HEK293 (cell line): ENCODE measurements at regions not wholly inside any gene's neighbourhood (a gene's known extent, or its start where the extent isn't known, plus 50 kb on each side); places are given as distances from the start of the nearest gene placed in this dataset.

Experiments
- CTCF ChIA-PET: fragments of 350-600 bp; formaldehyde crosslinking; extraction: SDS; loops from one replicate; lab custom pipeline; 2021; ENCODE audit warnings: antibody characterized with exemption; lab: Yijun Ruan, JAX
- POLR2A ChIA-PET: fragments of 300-600 bp; formaldehyde crosslinking; extraction: SDS; loops from one replicate; lab custom pipeline; 2020; ENCODE audit warnings: antibody characterized with exemption, inconsistent platforms; lab: Yijun Ruan, JAX
- H3K27ac ChIP-seq: fragments of 200-500 bp; sonication (Bioruptor generic); 2 replicates; pipeline ENCODE4 v1.5.1; 2014; ENCODE audit warnings: low read depth, low read length, control low read depth, inconsistent platforms; ENCODE audit errors: extremely low read depth
- H3K36me3 ChIP-seq, 2 experiments: fragments of 200-500 bp in 1 of 2; sonication (Bioruptor generic) in 1 of 2; 1 replicate in 1 of 2; 2 replicates in 1 of 2; pipeline ENCODE4 v1.5.1; 2014 to 2017; ENCODE audit warnings: inconsistent platforms in 2 of 2, low read length in 2 of 2; ENCODE audit not compliant: control insufficient read depth in 2 of 2, insufficient read depth in 1 of 2
- H3K4me1 ChIP-seq: fragments of 200-500 bp; sonication (Bioruptor generic); 2 replicates; pipeline ENCODE4 v1.5.1; 2014; ENCODE audit warnings: mild to moderate bottlenecking, low read length, inconsistent platforms; ENCODE audit not compliant: control insufficient read depth, insufficient read depth
- H3K4me3 ChIP-seq: 2 replicates; pipeline ENCODE4 v1.5.1; 2011; ENCODE audit warnings: low read depth, mild to moderate bottlenecking, control low read depth, low read length, moderate library complexity
- H3K9me3 ChIP-seq: fragments of 200-500 bp; sonication (Bioruptor generic); 2 replicates; pipeline ENCODE4 v1.5.1; 2014; ENCODE audit warnings: low read depth, low read length, inconsistent platforms; ENCODE audit not compliant: control insufficient read depth, insufficient read depth
- EGR2 ChIP-seq: fragments of 450-650 bp; formaldehyde crosslinking; IDR thresholded peaks from 2 replicates; pipeline ENCODE4 v1.5.1; 2016; ENCODE audit warnings: low read depth, missing biosample characterization, missing genetic modification characterization
- HOXC10 ChIP-seq: sonication (generic); formaldehyde crosslinking; IDR thresholded peaks from 2 replicates; pipeline ENCODE4 v1.8.1; 2023; ENCODE audit warnings: mild to moderate bottlenecking, missing genetic modification reagents
- KLF10 ChIP-seq: fragments of 450-650 bp; IDR thresholded peaks from 2 replicates; pipeline ENCODE4 v1.5.1; 2018; ENCODE audit warnings: missing biosample characterization, mild to moderate bottlenecking, missing genetic modification characterization
- KLF7 ChIP-seq: fragments of 450-650 bp; formaldehyde crosslinking; IDR thresholded peaks from 2 replicates; pipeline ENCODE4 v1.5.1; 2016; ENCODE audit warnings: missing biosample characterization, missing genetic modification characterization, borderline replicate concordance
- MEIS1 ChIP-seq: sonication (generic); formaldehyde crosslinking; IDR thresholded peaks from 2 replicates; pipeline ENCODE4 v1.8.1; 2022; ENCODE audit warnings: missing genetic modification reagents, mild to moderate bottlenecking, borderline replicate concordance
- ZFHX2 ChIP-seq: fragments of 450-650 bp; formaldehyde crosslinking; conservative IDR thresholded peaks from 2 replicates; pipeline ENCODE4 v1.5.1; 2016; ENCODE audit warnings: missing biosample characterization, missing genetic modification characterization
- ZNF138 ChIP-seq: fragments of 450-650 bp; formaldehyde crosslinking; IDR thresholded peaks from 2 replicates; pipeline ENCODE4 v1.5.1; 2016; ENCODE audit warnings: missing biosample characterization, missing genetic modification characterization, borderline replicate concordance
- ZNF202 ChIP-seq: fragments of 450-650 bp; formaldehyde crosslinking; IDR thresholded peaks from 2 replicates; pipeline ENCODE4 v1.5.1; 2016; ENCODE audit warnings: missing biosample characterization, missing genetic modification characterization, borderline replicate concordance
- ZNF221 ChIP-seq: fragments of 450-650 bp; formaldehyde crosslinking; IDR thresholded peaks from 2 replicates; pipeline ENCODE4 v1.5.1; 2017; ENCODE audit warnings: missing biosample characterization, missing genetic modification characterization, borderline replicate concordance
- ZNF341 ChIP-seq: fragments of 450-650 bp; formaldehyde crosslinking; IDR thresholded peaks from 2 replicates; pipeline ENCODE4; 2016; ENCODE audit warnings: low read depth, missing biosample characterization, missing genetic modification characterization
- ZNF354C ChIP-seq: fragments of 450-650 bp; formaldehyde crosslinking; IDR thresholded peaks from 2 replicates; pipeline ENCODE4 v1.5.1; 2016; ENCODE audit warnings: missing biosample characterization, missing genetic modification characterization, low read depth, borderline replicate concordance
- ZNF449 ChIP-seq: fragments of 450-650 bp; formaldehyde crosslinking; IDR thresholded peaks from 2 replicates; pipeline ENCODE4 v1.5.1; 2017; ENCODE audit warnings: missing biosample characterization, mild to moderate bottlenecking, missing genetic modification characterization, moderate library complexity
- ZNF488 ChIP-seq: fragments of 450-650 bp; formaldehyde crosslinking; IDR thresholded peaks from 2 replicates; pipeline ENCODE4 v1.5.1; 2016; ENCODE audit warnings: missing biosample characterization, missing genetic modification characterization
- ZNF623 ChIP-seq: fragments of 450-650 bp; formaldehyde crosslinking; IDR thresholded peaks from 2 replicates; pipeline ENCODE4 v1.5.1; 2016; ENCODE audit warnings: missing biosample characterization, missing genetic modification characterization
- ZNF624 ChIP-seq: fragments of 450-650 bp; formaldehyde crosslinking; IDR thresholded peaks from 2 replicates; pipeline ENCODE4 v1.5.1; 2017; ENCODE audit warnings: missing biosample characterization, missing genetic modification characterization
- ZNF654 ChIP-seq: fragments of 450-650 bp; formaldehyde crosslinking; IDR thresholded peaks from 2 replicates; pipeline ENCODE4 v1.5.1; 2016; ENCODE audit warnings: low read depth, missing biosample characterization, missing genetic modification characterization
- ZNF692 ChIP-seq: fragments of 450-650 bp; formaldehyde crosslinking; IDR thresholded peaks from 2 replicates; pipeline ENCODE4 v1.5.1; 2016; ENCODE audit warnings: missing biosample characterization, missing genetic modification characterization

DNA sequence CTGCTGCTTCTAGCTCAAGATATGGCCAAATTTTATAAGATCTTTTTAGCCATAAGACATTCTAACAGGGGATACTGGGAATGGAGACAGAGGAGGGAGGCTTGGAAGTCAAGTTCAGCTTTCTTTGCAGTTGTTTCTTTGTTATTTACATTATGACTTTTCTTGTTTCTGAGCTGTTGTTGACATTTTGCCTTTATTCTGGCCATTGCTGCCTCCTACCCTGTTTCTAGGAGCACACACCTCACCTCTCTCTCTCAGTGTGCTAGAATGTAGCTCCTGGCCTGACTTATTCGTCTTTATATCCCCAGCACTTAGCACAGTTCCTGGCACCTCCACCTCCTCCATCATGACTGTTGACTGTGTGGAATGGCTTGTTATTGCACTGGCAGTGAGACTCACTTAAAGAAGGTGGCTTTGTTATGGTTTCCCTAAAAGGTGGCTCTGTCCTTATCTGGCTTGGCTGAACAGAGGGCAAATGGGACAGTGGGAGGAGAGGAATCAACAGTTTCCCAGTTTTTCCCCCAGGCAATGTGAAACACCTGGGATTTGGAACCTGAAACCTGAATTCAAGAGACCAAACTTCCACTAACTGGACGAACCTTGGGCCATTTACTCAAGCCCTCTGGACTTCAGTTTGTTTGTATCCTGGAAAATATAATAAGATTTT lies 76.1 kb upstream of the PPP2R5A start:
- TF ChIP-seq ZNF202 (tag by site-specific recombination), result no peak
- ChIA-PET CTCF (no interaction called here), POLR2A (no interaction called here)
- no peak overlapping the region for H3K27ac ChIP-seq
- H3K36me3 ChIP-seq, result no peaks in the 10 kb centered on the region
- H3K4me3 ChIP-seq, result no peak overlapping the region
- no peaks in the 10 kb centered on the region for H3K9me3 ChIP-seq
- no peaks in the 10 kb centered on the region for H3K4me1 ChIP-seq

DNA sequence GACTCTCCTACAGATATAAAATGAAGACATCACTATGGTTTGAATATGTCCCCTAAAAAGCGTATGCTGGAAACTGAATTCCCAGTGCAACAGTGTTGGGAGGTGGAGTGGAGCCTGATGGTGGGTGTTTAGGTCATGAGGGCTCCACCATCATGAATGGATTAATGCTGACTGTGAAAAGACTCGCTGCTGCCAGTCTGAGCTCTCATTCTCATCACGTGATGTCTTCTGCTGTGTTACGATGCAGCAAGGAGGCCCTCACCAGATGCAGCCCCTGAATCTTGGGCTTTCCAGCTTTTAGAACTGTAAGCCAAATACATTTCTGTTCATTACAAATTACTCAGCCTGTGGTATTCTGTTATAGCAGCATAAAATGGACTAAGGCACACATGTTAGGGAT lies 73.8 kb upstream of the PPP2R5A start:
- no peak overlapping the region for H3K4me3 ChIP-seq
- H3K27ac ChIP-seq, result no peak overlapping the region
- H3K36me3 ChIP-seq, result no peaks in the 10 kb centered on the region
- TF ChIP-seq ZFHX2 (tag by site-specific recombination), result no peak
- no peak for TF ChIP-seq KLF10 (tag by site-specific recombination)
- no peak for TF ChIP-seq HOXC10 (CRISPR knock-in tag)
- no peak for TF ChIP-seq EGR2 (tag by site-specific recombination)
- TF ChIP-seq ZNF138 (tag by site-specific recombination), result no peak
- no peak for TF ChIP-seq ZNF221 (tag by site-specific recombination)
- TF ChIP-seq ZNF623 (tag by site-specific recombination), result no peak
- no peak for TF ChIP-seq KLF7
- no peak for TF ChIP-seq ZNF624 (tag by site-specific recombination)
- no peak for TF ChIP-seq ZNF354C (tag by site-specific recombination)
- TF ChIP-seq MEIS1 (CRISPR knock-in tag), result no peak
- TF ChIP-seq ZNF449 (tag by site-specific recombination), result no peak
- TF ChIP-seq ZNF341 (tag by site-specific recombination), result no peak
- no peaks in the 10 kb centered on the region for H3K4me1 ChIP-seq
- ChIA-PET CTCF (interaction anchor here (1.2 kb wide), 1 partner anchor 244 kb away, joined by 7 read pairs; no protein-coding TSS in a partner anchor), POLR2A (interaction anchor here (0.7 kb wide), 1 partner anchor 318 kb away, joined by 3 read pairs; no protein-coding TSS in a partner anchor)
- no peaks in the 10 kb centered on the region for H3K9me3 ChIP-seq

DNA sequence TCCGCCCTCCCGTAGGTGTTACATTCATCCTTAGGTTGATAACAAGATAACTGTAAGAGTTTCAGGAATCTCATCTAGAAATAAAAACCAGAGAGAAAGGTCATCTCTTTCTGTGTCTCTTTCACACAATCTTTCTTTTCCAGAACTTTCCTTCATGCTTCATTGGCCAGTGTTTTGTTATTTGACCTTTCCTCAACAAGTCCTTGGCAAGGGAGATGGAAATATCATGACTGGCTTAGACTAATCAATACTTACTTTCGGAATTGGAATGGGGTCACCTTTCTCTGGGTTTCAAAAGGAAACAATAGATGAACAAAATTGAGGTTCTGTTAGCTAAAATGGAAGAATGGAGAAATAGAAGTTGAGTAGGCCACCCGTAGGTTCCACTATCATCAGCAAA lies 72.9 kb upstream of the PPP2R5A start:
- no peaks in the 10 kb centered on the region for H3K4me1 ChIP-seq
- CTCF ChIA-PET, result no interaction called here

More for the DNA sequence above, 72.9 kb upstream of the PPP2R5A start:
- Histone ChIP-seq H3K27ac (no peak overlapping the region), H3K4me3 (no peak overlapping the region), H3K36me3 (no peaks in the 10 kb centered on the region), H3K9me3 (no peaks in the 10 kb centered on the region)
- POLR2A ChIA-PET, result no interaction called here
- TF ChIP-seq ZNF692 (tag by site-specific recombination) (no peak), ZNF654 (no peak), ZNF488 (tag by site-specific recombination) (no peak)
